ENCODE measurements at regions not wholly inside any gene's neighbourhood (a gene's known extent, or its start where the extent isn't known, plus 50 kb on each side); places are given as distances from the start of the nearest gene placed in this dataset.

GRCh38 chr5:97801461-97801860 lies 618.4 kb upstream of the RIOK2 start:
- ChIA-PET CTCF (no interaction called here), POLR2A (no interaction called here)
- no peak for TF ChIP-seq CTCF (IDR thresholded peaks at IDR 0.05; ENCODE audit: control extremely low read depth, extremely low read depth, low read depth, missing control alignments)
- DNase-seq (ENCODE audit: extremely low spot score): no peak

- no peak for TF ChIP-seq CTCF (IDR thresholded peaks at IDR 0.05; ENCODE audit: control extremely low read depth, extremely low read depth, low read depth, missing control alignments)
- no peak for DNase-seq (ENCODE audit: extremely low spot score)
- ChIA-PET POLR2A (no interaction called here), CTCF (interaction anchor here (1.2 kb wide), 2 partner anchors 11 to 14 kb away, joined by 3 read pairs; no protein-coding TSS in a partner anchor)
These were observed 637.1 kb upstream of the RIOK2 start for GRCh38 chr5:97820138-97820537.

- DNase-seq (ENCODE audit: extremely low spot score): no peak
- ChIA-PET POLR2A (no interaction called here), CTCF (no interaction called here)
- no peak for TF ChIP-seq CTCF (IDR thresholded peaks at IDR 0.05; ENCODE audit: control extremely low read depth, extremely low read depth, low read depth, missing control alignments)
These were observed 649.7 kb upstream of the RIOK2 start for GRCh38 chr5:97832645-97833296.

GRCh38 chr5:97834561-97834960 lies 651.5 kb upstream of the RIOK2 start:
- no peak for TF ChIP-seq CTCF (IDR thresholded peaks at IDR 0.05; ENCODE audit: control extremely low read depth, extremely low read depth, low read depth, missing control alignments)
- ChIA-PET POLR2A (no interaction called here), CTCF (no interaction called here)
- no peak for DNase-seq (ENCODE audit: extremely low spot score)

GRCh38 chr5:97835112-97835511 lies 652.1 kb upstream of the RIOK2 start:
- no peak for DNase-seq (ENCODE audit: extremely low spot score)
- CTCF ChIA-PET: no interaction called here
- no peak for TF ChIP-seq CTCF (IDR thresholded peaks at IDR 0.05; ENCODE audit: control extremely low read depth, extremely low read depth, low read depth, missing control alignments)
- POLR2A ChIA-PET: no interaction called here

- no peak for TF ChIP-seq CTCF (IDR thresholded peaks at IDR 0.05; ENCODE audit: control extremely low read depth, extremely low read depth, low read depth, missing control alignments)
- DNase-seq (ENCODE audit: extremely low spot score): no peak
- ChIA-PET POLR2A (no interaction called here), CTCF (interaction anchor here (1.1 kb wide), 1 partner anchor 80 kb away, joined by 3 read pairs; no protein-coding TSS in a partner anchor)
These were observed 653.8 kb upstream of the RIOK2 start for GRCh38 chr5:97836816-97837215.

All from GM10248 (cell line).